ENCODE measurements at regions not wholly inside any gene's neighbourhood (a gene's known extent, or its start where the extent isn't known, plus 50 kb on each side); places are given as distances from the start of the nearest gene placed in this dataset.

- Histone ChIP-seq H3K27ac (ENCODE audit: low read length) (no peak overlapping the region), H3K4me2 (ENCODE audit: low read length) (no peak overlapping the region), H3K27me3 (ENCODE audit: low read length) (peaks cover 32% of the 10 kb centered on the region), H2AFZ (ENCODE audit: low read length) (no peak overlapping the region), H3K9me2 (replicated peaks; ENCODE audit: low read length) (no peaks in the 10 kb centered on the region), H3K4me3 (ENCODE audit: low read length) (no peak overlapping the region), H3K79me2 (ENCODE audit: low read length) (no peaks in the 10 kb centered on the region), H3K4me1 (ENCODE audit: insufficient read depth, low read length) (no peaks in the 10 kb centered on the region), H3K36me3 (ENCODE audit: low read depth, low read length) (no peaks in the 10 kb centered on the region), H3F3A (ENCODE audit: low read length, unreplicated experiment) (no peaks in the 10 kb centered on the region), H3K9ac (ENCODE audit: low read length) (no peak overlapping the region), H3K9me3 (ENCODE audit: low read length) (no peaks in the 10 kb centered on the region), H4K20me1 (ENCODE audit: low read length) (no peaks in the 10 kb centered on the region)
- CTCF ChIA-PET: no interaction called here
- no peak for TF ChIP-seq EZH2 (IDR thresholded peaks at IDR 0.05; ENCODE audit: low read length, unreplicated experiment)
- TF ChIP-seq CTCF (conservative IDR thresholded peaks at IDR 0.05; ENCODE audit: low read depth, low read length): no peak
- TF ChIP-seq EZH2phosphoT487 (IDR thresholded peaks at IDR 0.05; ENCODE audit: borderline replicate concordance, low read length): no peak
- POLR2A ChIA-PET (ENCODE audit: unreplicated experiment): no interaction called here
- intact Hi-C loops (cut with micrococcal nuclease): no loop called here
- DNase-seq (no peak), ATAC-seq (no peak)
- BruUV-seq (replicated peaks): no TSS peak
These were observed 408.5 kb upstream of the MKI67 start for GRCh38 chr10:128534686-128535085.

DNA sequence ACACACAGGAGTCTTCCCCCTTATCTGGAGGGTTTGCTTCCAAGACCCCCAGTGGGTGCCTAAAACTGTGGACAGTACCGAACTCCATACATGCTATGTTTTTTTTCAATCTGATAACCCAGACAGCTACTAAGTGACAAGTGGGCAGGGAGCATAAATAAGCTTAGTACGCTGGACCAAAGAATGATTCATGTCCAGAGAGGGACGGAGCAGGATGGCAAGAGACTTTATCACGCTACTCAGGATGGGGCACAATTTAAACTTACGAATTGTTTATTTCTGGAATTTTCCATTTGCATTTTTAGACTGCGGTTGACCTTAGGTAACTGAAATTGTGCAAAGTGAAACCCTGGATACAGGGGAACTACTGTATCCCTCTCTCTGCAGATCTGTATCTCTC is 410.0 kb upstream of the MKI67 start:
- Histone ChIP-seq H3K4me3 (ENCODE audit: low read length) (no peak overlapping the region), H3K4me2 (ENCODE audit: low read length) (no peak overlapping the region), H3K9ac (ENCODE audit: low read length) (no peak overlapping the region), H3K27me3 (ENCODE audit: low read length) (peaks cover 47% of the 10 kb centered on the region), H3K9me2 (replicated peaks; ENCODE audit: low read length) (no peaks in the 10 kb centered on the region), H2AFZ (ENCODE audit: low read length) (no peak overlapping the region), H3K27ac (ENCODE audit: low read length) (no peak overlapping the region), H3K9me3 (ENCODE audit: low read length) (no peaks in the 10 kb centered on the region), H3K4me1 (ENCODE audit: insufficient read depth, low read length) (no peaks in the 10 kb centered on the region), H4K20me1 (ENCODE audit: low read length) (no peaks in the 10 kb centered on the region), H3K36me3 (ENCODE audit: low read depth, low read length) (no peaks in the 10 kb centered on the region), H3F3A (ENCODE audit: low read length, unreplicated experiment) (no peaks in the 10 kb centered on the region), H3K79me2 (ENCODE audit: low read length) (no peaks in the 10 kb centered on the region)
- POLR2A ChIA-PET (ENCODE audit: unreplicated experiment): no interaction called here
- intact Hi-C loops (cut with micrococcal nuclease): no loop called here
- DNase-seq (no peak), ATAC-seq (no peak)
- no TSS peak for BruUV-seq (replicated peaks)
- CTCF ChIA-PET: no interaction called here
- TF ChIP-seq CTCF (conservative IDR thresholded peaks at IDR 0.05; ENCODE audit: low read depth, low read length) (no peak), EZH2 (IDR thresholded peaks at IDR 0.05; ENCODE audit: low read length, unreplicated experiment) (no peak), EZH2phosphoT487 (IDR thresholded peaks at IDR 0.05; ENCODE audit: borderline replicate concordance, low read length) (no peak)

DNA sequence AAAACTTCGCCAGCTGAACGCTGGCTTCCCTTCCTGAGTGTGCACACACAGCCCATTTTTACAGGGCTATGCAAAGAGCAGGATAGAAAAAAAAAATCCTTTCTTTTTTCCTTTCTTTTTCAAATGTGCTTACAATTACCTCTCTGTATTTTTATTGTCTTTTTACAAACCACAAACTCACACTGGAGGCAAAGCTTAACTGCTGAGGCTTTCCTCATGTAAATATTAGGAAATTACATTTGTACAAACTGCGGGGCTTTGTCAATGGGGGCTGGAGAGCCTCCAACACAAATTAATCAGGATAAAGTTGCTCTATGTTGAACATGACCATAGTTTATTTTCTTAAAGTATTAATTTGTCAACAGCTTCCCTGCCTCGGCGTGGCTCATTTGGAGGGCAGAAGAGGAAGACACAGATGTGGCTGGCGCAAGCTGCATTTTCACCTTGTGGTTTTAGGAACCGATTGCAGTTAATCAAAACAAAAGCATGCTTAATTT is 411.7 kb upstream of the MKI67 start:
- Histone ChIP-seq H3K4me1 (ENCODE audit: insufficient read depth, low read length) (no peaks in the 10 kb centered on the region), H3K4me3 (ENCODE audit: low read length) (no peak overlapping the region), H3K9ac (ENCODE audit: low read length) (no peak overlapping the region), H3F3A (ENCODE audit: low read length, unreplicated experiment) (no peaks in the 10 kb centered on the region), H3K4me2 (ENCODE audit: low read length) (no peak overlapping the region), H4K20me1 (ENCODE audit: low read length) (no peaks in the 10 kb centered on the region), H3K9me2 (replicated peaks; ENCODE audit: low read length) (no peaks in the 10 kb centered on the region), H2AFZ (ENCODE audit: low read length) (no peak overlapping the region), H3K79me2 (ENCODE audit: low read length) (no peaks in the 10 kb centered on the region), H3K36me3 (ENCODE audit: low read depth, low read length) (no peaks in the 10 kb centered on the region), H3K27me3 (ENCODE audit: low read length) (peaks cover 61% of the 10 kb centered on the region), H3K27ac (ENCODE audit: low read length) (no peak overlapping the region), H3K9me3 (ENCODE audit: low read length) (no peaks in the 10 kb centered on the region)
- DNase-seq: no peak
- ATAC-seq: no peak
- no TSS peak for BruUV-seq (replicated peaks)
- ChIA-PET POLR2A (ENCODE audit: unreplicated experiment) (no interaction called here), CTCF (no interaction called here)
- TF ChIP-seq EZH2 (IDR thresholded peaks at IDR 0.05; ENCODE audit: low read length, unreplicated experiment) (no peak), CTCF (conservative IDR thresholded peaks at IDR 0.05; ENCODE audit: low read depth, low read length) (no peak), EZH2phosphoT487 (IDR thresholded peaks at IDR 0.05; ENCODE audit: borderline replicate concordance, low read length) (no peak)
- intact Hi-C loops (cut with micrococcal nuclease): no loop called here

Data from PC-3 (cell line).